Omental fat pad (tissue), 3 donors: ENCODE measurements at regions not wholly inside any gene's neighbourhood (a gene's known extent, or its start where the extent isn't known, plus 50 kb on each side); places are given as distances from the start of the nearest gene placed in this dataset.

ENCODE experiments used
- ATAC-seq: fragments of 150-250 bp; one replicate; pipeline ENCODE4 v1.9.1; 2016; ENCODE audit warnings: mild to moderate bottlenecking, moderate library complexity; ENCODE audit not compliant: low FRiP score
- DNase-seq: peaks from one replicate; pipeline ENCODE4 v3.0.0-alpha.2; 2019; ENCODE audit warnings: low spot score
- CTCF ChIP-seq, 3 donors: fragments of 450-650 bp; IDR thresholded peaks; one replicate each; pipeline ENCODE4 v1.5.1; 2016 to 2017; ENCODE audit warnings: antibody characterized with exemption in 3 of 3, mild to moderate bottlenecking in 3 of 3, moderate library complexity in 2 of 3

GRCh38 chr17:71342737-71343136, 778.1 kb upstream of the SOX9 start:
- DNase-seq = no peak
- no peak for TF ChIP-seq CTCF (IDR thresholded peaks at IDR 0.05)
- no peak for ATAC-seq

GRCh38 chr17:71349908-71350600, 770.8 kb upstream of the SOX9 start:
- DNase-seq (no peak), ATAC-seq (no peak)
- TF ChIP-seq CTCF (IDR thresholded peaks at IDR 0.05) = no peak

- ATAC-seq = no peak
Measured at GRCh38 chr17:71360301-71360700, 760.5 kb upstream of the SOX9 start.

GRCh38 chr17:71361656-71362450, 759.0 kb upstream of the SOX9 start:
- no peak for DNase-seq
- TF ChIP-seq CTCF (IDR thresholded peaks at IDR 0.05) = no peak
- no peak for ATAC-seq

More at GRCh38 chr17:71360301-71360700, 760.5 kb upstream of the SOX9 start:
- TF ChIP-seq CTCF (IDR thresholded peaks at IDR 0.05) = no peak
- no peak for DNase-seq

GRCh38 chr17:71363661-71364060, 757.2 kb upstream of the SOX9 start:
- DNase-seq (no peak), ATAC-seq (no peak)
- no peak for TF ChIP-seq CTCF (IDR thresholded peaks at IDR 0.05)

GRCh38 chr17:71371809-71372208, 749.0 kb upstream of the SOX9 start:
- ATAC-seq (no peak), DNase-seq (no peak)
- no peak for TF ChIP-seq CTCF (IDR thresholded peaks at IDR 0.05)

- DNase-seq (no peak), ATAC-seq (no peak)
- TF ChIP-seq CTCF (IDR thresholded peaks at IDR 0.05) = no peak
Measured at GRCh38 chr17:71375948-71376347, 744.9 kb upstream of the SOX9 start.
